K562 (cell line): ENCODE measurements at regions not wholly inside any gene's neighbourhood (a gene's known extent, or its start where the extent isn't known, plus 50 kb on each side); places are given as distances from the start of the nearest gene placed in this dataset.

Experiments
- E2F1 ChIP-seq: sonication (generic); formaldehyde crosslinking; IDR thresholded peaks from 2 replicates; pipeline ENCODE4 v1.8.1; 2023; ENCODE audit warnings: mild to moderate bottlenecking, missing genetic modification reagents, moderate library complexity
- KDM1A ChIP-seq, 2 experiments: fragments of 450-650 bp; IDR thresholded peaks; 2 replicates each; pipeline ENCODE4 v1.6.1; 2016; ENCODE audit warnings: mild to moderate bottlenecking in 2 of 2
- MXI1 ChIP-seq: IDR thresholded peaks from 2 replicates; pipeline ENCODE4 v1.6.1; 2011; ENCODE audit warnings: low read depth, mild to moderate bottlenecking, improper control_type of control experiment, low read length
- POLR2AphosphoS5 ChIP-seq: IDR thresholded peaks from 2 replicates; pipeline ENCODE4 v1.6.1; 2011; ENCODE audit warnings: mild to moderate bottlenecking, low read depth, low read length, moderate library complexity; ENCODE audit not compliant: control insufficient read depth, insufficient read depth
- RAD21 ChIP-seq, 2 experiments: fragments of 250-450 bp in 1 of 2; fragments of 450-650 bp in 1 of 2; sonication (Bioruptor Pico) in 1 of 2; formaldehyde crosslinking in 1 of 2; IDR thresholded peaks in 1 of 2; conservative IDR thresholded peaks in 1 of 2; 2 replicates each; pipeline versions ENCODE4 v1.4.0 to v1.8.0; 2020 to 2022; ENCODE audit warnings: mild to moderate bottlenecking in 2 of 2, moderate library complexity in 1 of 2
- RB1 ChIP-seq: fragments of 450-650 bp; IDR thresholded peaks from 2 replicates; pipeline ENCODE4 v1.6.1; 2017; ENCODE audit warnings: low read depth, mild to moderate bottlenecking
- RFX5 ChIP-seq: IDR thresholded peaks from 2 replicates; pipeline ENCODE4 v1.6.1; 2011; ENCODE audit warnings: low read depth, mild to moderate bottlenecking, improper control_type of control experiment, low read length
- SREBF1 ChIP-seq: fragments of 150-350 bp; IDR thresholded peaks from 2 replicates; pipeline ENCODE4 v1.6.1; 2014; ENCODE audit warnings: antibody characterized with exemption, low read depth, low read length, borderline replicate concordance
- SRSF1 ChIP-seq: fragments of 200-400 bp; formaldehyde crosslinking; IDR thresholded peaks from 2 replicates; pipeline ENCODE4 v1.6.1; 2017; ENCODE audit warnings: mild to moderate bottlenecking, low read depth, low read length, moderate library complexity
- TAF1 ChIP-seq: IDR thresholded peaks from 2 replicates; pipeline ENCODE4 v1.6.1; 2011; ENCODE audit warnings: mild to moderate bottlenecking, low read length, moderate library complexity; ENCODE audit not compliant: insufficient read depth, control insufficient read depth, severe bottlenecking; ENCODE audit errors: extremely low read depth
- ZNF184 ChIP-seq: sonication (generic); formaldehyde crosslinking; IDR thresholded peaks from 2 replicates; pipeline ENCODE4 v1.5.0; 2020; ENCODE audit warnings: missing genetic modification reagents
- ZNF253 ChIP-seq: fragments of 250-450 bp; sonication (Bioruptor Pico); conservative IDR thresholded peaks from 2 replicates; pipeline ENCODE4 v1.6.1; 2021; ENCODE audit warnings: mild to moderate bottlenecking
- ZNF584 ChIP-seq: fragments of 200-800 bp; sonication (Bioruptor generic); IDR thresholded peaks from 2 replicates; pipeline ENCODE4 v1.6.1; 2016; ENCODE audit warnings: low read depth, mild to moderate bottlenecking, missing genetic modification characterization, missing compliant biosample characterization

DNA sequence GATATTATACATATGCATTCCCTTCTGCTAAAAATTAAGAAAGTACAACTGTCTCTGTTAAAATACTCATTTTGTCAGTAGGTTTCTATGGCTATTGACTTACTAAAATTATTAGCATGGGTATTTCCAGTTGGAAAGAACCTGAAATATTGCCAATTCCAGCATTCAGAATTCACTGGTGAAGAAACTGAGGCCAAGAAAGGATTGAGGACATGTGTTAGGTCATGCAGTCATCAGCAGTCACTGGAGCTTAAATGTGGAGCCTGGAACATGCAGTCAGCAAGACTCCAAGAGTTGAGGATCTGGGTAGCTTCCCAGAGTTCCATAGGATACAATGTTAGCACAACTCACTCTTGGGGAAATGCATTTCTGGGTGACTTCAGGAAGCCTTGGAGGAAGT lies 1335.6 kb downstream of the AACS start:
- TF ChIP-seq ZNF184 (CRISPR knock-in tag) (no peak), MXI1 (no peak), TAF1 (no peak), SREBF1 (no peak), E2F1 (CRISPR knock-in tag) (no peak), KDM1A (IDR thresholded peaks at IDR 0.05) (no peak), ZNF584 (CRISPR knock-in tag) (no peak), ZNF253 (no peak), RB1 (no peak), SRSF1 (no peak), POLR2AphosphoS5 (no peak), RAD21 (CRISPR knock-in tag; conservative IDR thresholded peaks at IDR 0.05 in 1 of 2, IDR thresholded peaks at IDR 0.05 in 1 of 2) (no peak), RFX5 (no peak)
